ENCODE measurements at regions not wholly inside any gene's neighbourhood (a gene's known extent, or its start where the extent isn't known, plus 50 kb on each side); places are given as distances from the start of the nearest gene placed in this dataset.

DNA sequence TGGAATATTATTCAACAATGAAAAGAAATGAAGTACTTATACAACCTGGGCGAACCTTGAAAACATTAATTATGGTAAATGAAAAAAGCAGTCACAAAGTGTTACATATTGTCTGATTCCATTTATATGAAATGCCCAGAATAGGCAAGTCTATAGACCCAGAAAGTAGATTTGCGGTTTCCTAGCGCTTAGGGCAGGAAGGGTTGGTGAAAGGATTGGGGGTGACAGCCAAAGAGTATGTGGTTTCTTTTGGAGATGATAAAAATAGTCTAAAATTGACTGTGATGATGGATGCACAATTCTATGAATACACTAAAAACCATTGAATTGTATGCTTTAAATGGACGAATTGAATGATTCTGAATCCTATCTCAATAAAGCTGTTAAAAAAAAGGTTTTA lies 55.8 kb downstream of the RESF1 start:
- H4K20me1 ChIP-seq (ENCODE audit: insufficient read depth, low read length): no peaks in the 10 kb centered on the region
- ATAC-seq (ENCODE audit: low read depth): no peak
- H3K56ac ChIP-seq (ENCODE audit: extremely low read depth, insufficient read depth, low read length): no peak overlapping the region
- no peak overlapping the region for H3K14ac ChIP-seq (replicated peaks; ENCODE audit: low read depth, low read length)
- no peak overlapping the region for H4K5ac ChIP-seq (ENCODE audit: low read depth, low read length)
- no peak overlapping the region for H2AK9ac ChIP-seq (replicated peaks; ENCODE audit: low read depth, low read length, poor library complexity)
- H3K27ac ChIP-seq (ENCODE audit: insufficient read depth, low read length): no peak overlapping the region
- no peaks in the 10 kb centered on the region; the same call in 1 of the 2 replicates for H3K4me1 ChIP-seq (ENCODE audit: control insufficient read depth, insufficient read depth, low read length)
- H3K4me2 ChIP-seq (ENCODE audit: low read depth, low read length): no peak overlapping the region
- H3K9me1 ChIP-seq (ENCODE audit: insufficient read depth, low read length): no peaks in the 10 kb centered on the region
- in situ Hi-C loops (cut with MboI; ENCODE audit: low sequenced_read_pairs) (no loop called here), intact Hi-C loops (cut with micrococcal nuclease) (no loop called here), dilution Hi-C loops (cut with HindIII; ENCODE audit: low sequenced_read_pairs, unreplicated experiment) (no loop called here)
- H4K91ac ChIP-seq (ENCODE audit: insufficient read depth, low read depth, low read length): no peak overlapping the region
- no peak overlapping the region for H3K18ac ChIP-seq (ENCODE audit: low read depth, low read length)
- no peak overlapping the region for H2BK20ac ChIP-seq (ENCODE audit: low read depth, low read length)
- H3K23ac ChIP-seq (ENCODE audit: low read depth, low read length): no peak overlapping the region
- no peaks in the 10 kb centered on the region for H3K36me3 ChIP-seq (ENCODE audit: control insufficient read depth, insufficient read depth, low read length)
- H3K79me1 ChIP-seq (ENCODE audit: low read depth in 1 of 2, low read length in 2 of 2): no peaks in the 10 kb centered on the region
- H3K9ac ChIP-seq (ENCODE audit: low read depth, low read length): no peak overlapping the region
- no peak for DNase-seq
- no peaks in the 10 kb centered on the region for H3K9me3 ChIP-seq (ENCODE audit: control insufficient read depth, insufficient read depth, low read length)
- H2BK15ac ChIP-seq (ENCODE audit: low read depth, low read length): no peak overlapping the region
- no peak overlapping the region for H3K4ac ChIP-seq (ENCODE audit: low read depth, low read length)
- no peaks in the 10 kb centered on the region for H3K27me3 ChIP-seq (ENCODE audit: control insufficient read depth, insufficient read depth, low read length)
- H2AFZ ChIP-seq (replicated peaks; ENCODE audit: low read length, poor library complexity): no peak overlapping the region
- no peak for TF ChIP-seq SMC3 (IDR thresholded peaks at IDR 0.05; ENCODE audit: low read depth, low read length)
- no peak for TF ChIP-seq RAD21 (IDR thresholded peaks at IDR 0.05; ENCODE audit: low read length)
- TF ChIP-seq POLR2A (IDR thresholded peaks at IDR 0.05; ENCODE audit: low read depth, low read length): no peak
- TF ChIP-seq, protein P1, sequence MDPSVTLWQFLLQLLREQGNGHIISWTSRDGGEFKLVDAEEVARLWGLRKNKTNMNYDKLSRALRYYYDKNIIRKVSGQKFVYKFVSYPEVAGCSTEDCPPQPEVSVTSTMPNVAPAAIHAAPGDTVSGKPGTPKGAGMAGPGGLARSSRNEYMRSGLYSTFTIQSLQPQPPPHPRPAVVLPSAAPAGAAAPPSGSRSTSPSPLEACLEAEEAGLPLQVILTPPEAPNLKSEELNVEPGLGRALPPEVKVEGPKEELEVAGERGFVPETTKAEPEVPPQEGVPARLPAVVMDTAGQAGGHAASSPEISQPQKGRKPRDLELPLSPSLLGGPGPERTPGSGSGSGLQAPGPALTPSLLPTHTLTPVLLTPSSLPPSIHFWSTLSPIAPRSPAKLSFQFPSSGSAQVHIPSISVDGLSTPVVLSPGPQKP (IDR thresholded peaks at IDR 0.05; ENCODE audit: borderline replicate concordance, low read depth, low read length): no peak
- TF ChIP-seq, protein P2, sequence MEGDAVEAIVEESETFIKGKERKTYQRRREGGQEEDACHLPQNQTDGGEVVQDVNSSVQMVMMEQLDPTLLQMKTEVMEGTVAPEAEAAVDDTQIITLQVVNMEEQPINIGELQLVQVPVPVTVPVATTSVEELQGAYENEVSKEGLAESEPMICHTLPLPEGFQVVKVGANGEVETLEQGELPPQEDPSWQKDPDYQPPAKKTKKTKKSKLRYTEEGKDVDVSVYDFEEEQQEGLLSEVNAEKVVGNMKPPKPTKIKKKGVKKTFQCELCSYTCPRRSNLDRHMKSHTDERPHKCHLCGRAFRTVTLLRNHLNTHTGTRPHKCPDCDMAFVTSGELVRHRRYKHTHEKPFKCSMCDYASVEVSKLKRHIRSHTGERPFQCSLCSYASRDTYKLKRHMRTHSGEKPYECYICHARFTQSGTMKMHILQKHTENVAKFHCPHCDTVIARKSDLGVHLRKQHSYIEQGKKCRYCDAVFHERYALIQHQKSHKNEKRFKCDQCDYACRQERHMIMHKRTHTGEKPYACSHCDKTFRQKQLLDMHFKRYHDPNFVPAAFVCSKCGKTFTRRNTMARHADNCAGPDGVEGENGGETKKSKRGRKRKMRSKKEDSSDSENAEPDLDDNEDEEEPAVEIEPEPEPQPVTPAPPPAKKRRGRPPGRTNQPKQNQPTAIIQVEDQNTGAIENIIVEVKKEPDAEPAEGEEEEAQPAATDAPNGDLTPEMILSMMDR (conservative IDR thresholded peaks at IDR 0.05; ENCODE audit: low read depth, low read length): no peak
- TF ChIP-seq FOS (IDR thresholded peaks at IDR 0.05; ENCODE audit: low read depth, low read length): no peak
- no peak for TF ChIP-seq BHLHE40 (IDR thresholded peaks at IDR 0.05; ENCODE audit: low read depth, low read length)
- no peak for TF ChIP-seq MAFK (IDR thresholded peaks at IDR 0.05; ENCODE audit: low read depth, low read length)
- no peak for TF ChIP-seq CEBPB (IDR thresholded peaks at IDR 0.05; ENCODE audit: low read depth, low read length)
- TF ChIP-seq, protein P3, sequence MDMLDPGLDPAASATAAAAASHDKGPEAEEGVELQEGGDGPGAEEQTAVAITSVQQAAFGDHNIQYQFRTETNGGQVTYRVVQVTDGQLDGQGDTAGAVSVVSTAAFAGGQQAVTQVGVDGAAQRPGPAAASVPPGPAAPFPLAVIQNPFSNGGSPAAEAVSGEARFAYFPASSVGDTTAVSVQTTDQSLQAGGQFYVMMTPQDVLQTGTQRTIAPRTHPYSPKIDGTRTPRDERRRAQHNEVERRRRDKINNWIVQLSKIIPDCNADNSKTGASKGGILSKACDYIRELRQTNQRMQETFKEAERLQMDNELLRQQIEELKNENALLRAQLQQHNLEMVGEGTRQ (IDR thresholded peaks at IDR 0.05; ENCODE audit: low read depth, low read length): no peak
- TF ChIP-seq MXI1 (IDR thresholded peaks at IDR 0.05; ENCODE audit: borderline replicate concordance, low read depth, low read length): no peak
- no peak for TF ChIP-seq RFX5 (IDR thresholded peaks at IDR 0.05; ENCODE audit: low read depth, low read length)
- no peak for TF ChIP-seq MAZ (IDR thresholded peaks at IDR 0.05; ENCODE audit: borderline replicate concordance, low read depth, low read length)
- no peak for TF ChIP-seq CHD1 (IDR thresholded peaks at IDR 0.05; ENCODE audit: low read depth, low read length)
- no peak for TF ChIP-seq RCOR1 (IDR thresholded peaks at IDR 0.05; ENCODE audit: insufficient replicate concordance, low read length)
- TF ChIP-seq NFE2L2 (IDR thresholded peaks at IDR 0.05; ENCODE audit: low read depth, low read length): no peak
- ChIA-PET POLR2A (ENCODE audit: unreplicated experiment) (no interaction called here), CTCF (interaction anchor here (0.5 kb wide), 1 partner anchor 37 kb away, joined by 3 read pairs; no protein-coding TSS in a partner anchor)
- H4K8ac ChIP-seq (ENCODE audit: low read depth in 2 of 2, low read length in 2 of 2): no peak overlapping the region
- no TSS peak for BruUV-seq (replicated peaks)
- 100% methylated on average over 1 of the region's 4 CpGs; no CpG with 5 or more reads in 1 of the 2 experiments for WGBS, 2 experiments (ENCODE audit: extremely low coverage in 2 of 2, insufficient read length in 1 of 2)
- no peak overlapping the region for H2BK5ac ChIP-seq (ENCODE audit: low read depth, low read length, poor library complexity, severe bottlenecking)
- H2AK5ac ChIP-seq (ENCODE audit: low read depth, low read length): no peak overlapping the region
- no peak overlapping the region for H3K4me3 ChIP-seq (ENCODE audit: insufficient read depth, low read depth, low read length)
- no peak overlapping the region for H2BK120ac ChIP-seq (ENCODE audit: low read depth, low read length)

All from IMR-90 (cell line).